ENCODE measurements at regions not wholly inside any gene's neighbourhood (a gene's known extent, or its start where the extent isn't known, plus 50 kb on each side); places are given as distances from the start of the nearest gene placed in this dataset.

- no peak for DNase-seq (ENCODE audit: low read depth)
- no peak overlapping the region for H3K4me3 ChIP-seq (ENCODE audit: control insufficient read depth, low read depth, low read length)
- TF ChIP-seq CTCF (IDR thresholded peaks at IDR 0.05; ENCODE audit: control insufficient read depth, insufficient read depth, low read depth, low read length, missing control alignments) = no peak
Measured at GRCh38 chr4:19940861-19941260, 310.8 kb upstream of the SLIT2 start.

- H3K4me3 ChIP-seq (ENCODE audit: control insufficient read depth, low read depth, low read length) = no peak overlapping the region
- DNase-seq (ENCODE audit: low read depth) = peak; percentile 69
- no peak for TF ChIP-seq CTCF (IDR thresholded peaks at IDR 0.05; ENCODE audit: control insufficient read depth, insufficient read depth, low read depth, low read length, missing control alignments)
Measured at GRCh38 chr4:19936476-19936875, 315.2 kb upstream of the SLIT2 start.

GRCh38 chr4:19930742-19931141 lies 321.0 kb upstream of the SLIT2 start:
- H3K4me3 ChIP-seq (ENCODE audit: control insufficient read depth, low read depth, low read length) = no peak overlapping the region
- no peak for DNase-seq (ENCODE audit: low read depth)
- no peak for TF ChIP-seq CTCF (IDR thresholded peaks at IDR 0.05; ENCODE audit: control insufficient read depth, insufficient read depth, low read depth, low read length, missing control alignments)

GRCh38 chr4:19927381-19927780 lies 324.3 kb upstream of the SLIT2 start:
- TF ChIP-seq CTCF (IDR thresholded peaks at IDR 0.05; ENCODE audit: control insufficient read depth, insufficient read depth, low read depth, low read length, missing control alignments) = no peak
- no peak overlapping the region for H3K4me3 ChIP-seq (ENCODE audit: control insufficient read depth, low read depth, low read length)
- DNase-seq (ENCODE audit: low read depth) = no peak

GRCh38 chr4:19925516-19925915 lies 326.2 kb upstream of the SLIT2 start:
- no peak overlapping the region for H3K4me3 ChIP-seq (ENCODE audit: control insufficient read depth, low read depth, low read length)
- TF ChIP-seq CTCF (IDR thresholded peaks at IDR 0.05; ENCODE audit: control insufficient read depth, insufficient read depth, low read depth, low read length, missing control alignments) = no peak
- no peak for DNase-seq (ENCODE audit: low read depth)

GRCh38 chr4:19924761-19925160 lies 326.9 kb upstream of the SLIT2 start:
- DNase-seq (ENCODE audit: low read depth) = no peak
- no peak for TF ChIP-seq CTCF (IDR thresholded peaks at IDR 0.05; ENCODE audit: control insufficient read depth, insufficient read depth, low read depth, low read length, missing control alignments)
- H3K4me3 ChIP-seq (ENCODE audit: control insufficient read depth, low read depth, low read length) = no peak overlapping the region

- H3K4me3 ChIP-seq (ENCODE audit: control insufficient read depth, low read depth, low read length) = no peak overlapping the region
- no peak for DNase-seq (ENCODE audit: low read depth)
- TF ChIP-seq CTCF (IDR thresholded peaks at IDR 0.05; ENCODE audit: control insufficient read depth, insufficient read depth, low read depth, low read length, missing control alignments) = no peak
Measured at GRCh38 chr4:19915276-19915675, 336.4 kb upstream of the SLIT2 start.
